GM19324 (cell line): ENCODE measurements at regions not wholly inside any gene's neighbourhood (a gene's known extent, or its start where the extent isn't known, plus 50 kb on each side); places are given as distances from the start of the nearest gene placed in this dataset.

Experiments
- ATAC-seq: cut with Tn5 transposase; IDR thresholded peaks from one replicate; pipeline ENCODE4 v1.9.1; 2021; ENCODE audit warnings: mild to moderate bottlenecking, moderate library complexity; ENCODE audit not compliant: unreplicated experiment, low FRiP score

- no peak for ATAC-seq
Observed at GRCh38 chr13:71090990-71091389, 776.0 kb downstream of the DACH1 start.

GRCh38 chr13:71089056-71089455, 777.9 kb downstream of the DACH1 start:
- ATAC-seq = no peak

- ATAC-seq = no peak
Observed at GRCh38 chr13:71087432-71087831, 779.6 kb downstream of the DACH1 start.

- ATAC-seq = no peak
Observed at GRCh38 chr13:71087006-71087405, 780.0 kb downstream of the DACH1 start.

GRCh38 chr13:71082631-71083030, 784.4 kb downstream of the DACH1 start:
- no peak for ATAC-seq

- no peak for ATAC-seq
Observed at GRCh38 chr13:71079638-71080037, 787.4 kb downstream of the DACH1 start.

GRCh38 chr13:71068041-71068440, 799.0 kb downstream of the DACH1 start:
- no peak for ATAC-seq

- ATAC-seq = no peak
Observed at GRCh38 chr13:71067165-71067815, 799.7 kb downstream of the DACH1 start.

- ATAC-seq = no peak
Observed at GRCh38 chr13:71056581-71056980, 810.4 kb downstream of the DACH1 start.

- ATAC-seq = no peak
Observed at GRCh38 chr13:71055644-71056043, 811.4 kb downstream of the DACH1 start.

GRCh38 chr13:71055047-71055446, 812.0 kb downstream of the DACH1 start:
- ATAC-seq = no peak

GRCh38 chr13:71054358-71054757, 812.6 kb downstream of the DACH1 start:
- ATAC-seq = no peak

GRCh38 chr13:71051573-71051972, 815.4 kb downstream of the DACH1 start:
- ATAC-seq = no peak

GRCh38 chr13:71046360-71047079, 820.5 kb downstream of the DACH1 start:
- no peak for ATAC-seq

GRCh38 chr13:71045101-71045500, 821.9 kb downstream of the DACH1 start:
- no peak for ATAC-seq

GRCh38 chr13:71039440-71039839, 827.6 kb downstream of the DACH1 start:
- ATAC-seq = no peak

- no peak for ATAC-seq
Observed at GRCh38 chr13:71034018-71034417, 833.0 kb downstream of the DACH1 start.

GRCh38 chr13:71033026-71033425, 834.0 kb downstream of the DACH1 start:
- no peak for ATAC-seq

GRCh38 chr13:71030784-71031183, 836.2 kb downstream of the DACH1 start:
- no peak for ATAC-seq

- no peak for ATAC-seq
Observed at GRCh38 chr13:71028884-71029283, 838.1 kb downstream of the DACH1 start.

GRCh38 chr13:71021825-71022422, 845.1 kb downstream of the DACH1 start:
- ATAC-seq = no peak

- no peak for ATAC-seq
Observed at GRCh38 chr13:71018995-71019394, 848.0 kb downstream of the DACH1 start.
